Right renal cortex interstitium (tissue), 3 donors: ENCODE measurements at regions not wholly inside any gene's neighbourhood (a gene's known extent, or its start where the extent isn't known, plus 50 kb on each side); places are given as distances from the start of the nearest gene placed in this dataset.
"Not testable (repeated sequence)": the region's sequence is repeated elsewhere in the genome, so short reads cannot be mapped to it uniquely, and the experiment has no call there.

ENCODE experiments used
- DNase-seq, 3 donors: peaks; one replicate each; pipeline ENCODE4 v3.0.0-alpha.2; 2013; ENCODE audit warnings: low read depth in 3 of 3, low spot score in 2 of 3

DNA sequence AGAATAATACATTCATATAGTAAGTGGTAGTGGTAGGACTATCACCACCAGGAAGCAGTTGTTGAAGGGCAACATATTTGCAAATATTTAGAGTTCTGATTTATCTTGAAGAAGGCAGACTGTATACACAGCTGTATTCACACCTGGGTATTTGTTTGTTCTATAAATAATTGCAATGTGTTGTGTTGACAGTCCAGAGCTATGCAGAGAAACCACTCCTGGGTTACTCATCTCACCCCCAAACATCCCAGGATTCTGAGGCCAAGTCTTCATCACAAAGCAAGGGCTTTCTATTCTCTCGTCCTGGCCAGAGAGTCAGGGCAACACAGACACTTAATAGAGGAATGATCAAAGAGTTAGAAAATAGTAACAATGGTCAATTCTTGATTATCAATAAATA, 102.1 kb upstream of the FAT3 start:
- no peak for DNase-seq

DNA sequence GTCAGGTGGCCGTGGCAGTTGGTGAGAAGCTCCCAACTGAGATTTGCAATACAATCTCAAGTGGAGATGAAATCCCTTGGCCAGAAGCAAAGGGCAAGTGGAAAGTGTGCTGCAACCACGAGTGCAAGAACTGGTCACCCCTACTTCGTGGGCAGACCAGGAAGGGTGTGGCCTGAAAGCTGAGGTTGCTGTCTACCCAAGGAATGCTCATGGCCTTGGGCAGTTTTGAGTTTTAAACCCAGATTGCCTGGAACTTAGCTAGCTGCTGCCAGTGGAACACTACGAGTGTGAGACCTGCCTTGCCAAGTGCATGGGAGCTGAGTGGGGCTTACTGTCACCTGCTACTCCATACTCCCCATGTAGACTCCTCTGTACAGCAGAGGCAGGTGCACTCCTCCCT, 113.3 kb upstream of the FAT3 start:
- no peak for DNase-seq

- DNase-seq, result no peak
Measured at GRCh38 chr11:92109466-92109865, 115.2 kb upstream of the FAT3 start.

- DNase-seq, result no peak
Measured at GRCh38 chr11:92107331-92107730, 117.3 kb upstream of the FAT3 start.

DNA sequence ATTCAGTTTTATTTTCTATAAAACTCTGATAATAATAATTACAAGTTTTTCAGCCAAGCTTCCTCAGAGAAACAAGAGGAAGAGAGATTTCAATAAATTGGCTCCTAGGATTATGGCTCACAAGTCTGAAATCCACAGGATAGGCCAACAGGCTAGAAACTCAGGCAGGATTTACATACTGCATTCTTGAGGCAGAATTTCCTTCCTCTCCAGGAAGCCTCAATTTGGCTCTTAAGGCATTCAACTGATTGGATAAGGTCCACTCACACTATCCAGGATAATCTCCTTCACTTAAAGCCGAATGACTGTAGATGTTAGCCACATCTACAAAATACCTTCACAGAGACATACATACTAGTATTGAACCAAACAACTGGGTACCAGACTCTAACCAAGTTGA, 120.3 kb upstream of the FAT3 start:
- DNase-seq, result no peak

DNA sequence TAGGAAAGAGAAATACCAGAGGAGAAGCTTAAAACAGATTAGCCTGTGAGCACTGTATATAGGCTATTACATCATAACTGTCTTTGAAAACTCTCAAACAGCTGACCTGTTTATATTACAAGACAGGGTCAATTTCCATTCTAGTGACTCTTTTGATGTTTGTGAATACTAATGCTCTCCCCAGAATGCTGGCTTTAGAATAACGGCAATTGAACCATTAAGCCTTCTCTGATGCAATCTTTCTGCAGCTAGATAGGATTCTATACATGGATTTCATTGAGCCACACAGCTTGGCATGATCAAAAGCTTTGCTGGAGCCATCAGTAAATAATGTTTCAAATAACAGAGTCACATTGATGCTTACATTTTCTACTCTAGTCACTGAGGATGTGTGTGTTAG, 122.7 kb upstream of the FAT3 start:
- DNase-seq, result no peak

DNA sequence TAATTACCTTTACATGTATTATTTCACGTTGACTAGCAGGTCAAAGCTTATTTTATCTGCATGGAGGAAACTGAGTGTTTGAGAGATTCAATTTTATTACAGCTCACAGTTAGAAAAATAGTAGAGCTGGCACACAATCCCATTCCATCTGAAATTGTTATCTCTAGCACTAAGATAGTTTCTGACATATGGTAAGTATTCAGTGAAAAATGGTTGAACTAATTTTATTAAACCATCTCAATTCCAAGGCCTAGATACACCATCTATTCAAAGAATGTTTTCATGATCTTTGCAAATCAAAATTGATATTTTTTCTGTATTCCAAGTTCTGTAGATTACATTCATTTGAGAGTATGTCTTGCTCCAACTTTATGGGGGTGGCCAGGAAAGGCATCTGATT, 125.4 kb upstream of the FAT3 start:
- DNase-seq, result no peak

GRCh38 chr11:92098172-92098571, 126.4 kb upstream of the FAT3 start:
- DNase-seq, result no peak

DNA sequence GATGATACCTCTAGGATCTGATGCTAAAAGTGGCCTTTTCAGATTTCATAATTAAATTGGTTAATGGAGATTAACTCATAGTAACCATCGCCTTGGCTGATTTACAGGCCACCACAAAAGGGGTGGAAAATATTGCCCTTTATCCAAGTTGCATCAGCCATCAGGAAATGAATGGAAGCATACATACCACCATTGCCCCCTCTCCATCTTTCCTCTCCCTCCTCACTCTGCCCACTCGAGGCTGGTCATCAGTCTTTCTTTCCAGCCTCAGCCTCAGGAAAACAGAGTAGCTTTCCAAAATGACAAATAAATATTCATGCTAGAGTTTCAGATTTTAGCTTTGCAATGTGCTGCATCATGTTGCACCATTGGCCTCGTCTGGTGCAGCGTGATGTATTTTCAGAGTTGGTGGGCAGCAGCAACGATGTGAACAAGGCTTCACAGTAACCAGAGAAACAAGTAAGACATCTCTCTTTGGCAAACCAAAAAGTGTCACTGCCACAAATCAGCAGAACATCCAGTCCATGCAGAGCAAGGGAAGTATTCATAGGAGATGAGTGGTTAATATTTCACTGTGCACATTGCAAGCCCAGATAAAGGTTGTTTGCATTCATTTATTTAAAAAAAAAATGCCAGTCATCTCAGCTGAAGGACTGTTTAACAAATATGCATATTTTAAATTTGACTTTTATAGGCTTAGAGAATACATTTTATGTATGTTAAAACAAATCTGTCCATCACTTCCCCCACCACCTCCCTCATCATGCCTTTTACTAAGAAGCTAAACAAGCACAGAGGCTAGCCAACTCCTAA, 136.7 kb upstream of the FAT3 start:
- DNase-seq, result no peak

DNA sequence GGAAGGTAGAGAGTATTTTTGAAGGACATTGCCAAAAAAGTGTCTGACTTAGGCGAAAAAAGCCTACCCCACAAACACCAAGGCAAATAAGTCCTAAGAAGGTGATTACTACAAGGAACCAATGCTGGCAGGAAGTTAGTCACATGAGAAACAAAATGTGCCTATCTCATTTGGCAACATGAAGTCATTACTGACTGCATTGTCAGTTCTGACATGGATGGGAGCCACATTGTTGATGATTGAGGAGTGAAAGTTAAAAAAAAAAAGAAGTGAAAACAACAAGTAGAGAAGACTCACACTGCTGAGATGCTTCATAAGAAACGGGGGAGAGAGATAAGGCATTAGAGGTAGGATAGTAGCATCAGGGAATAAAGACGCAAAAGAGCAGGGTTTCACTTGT, 141.5 kb upstream of the FAT3 start:
- DNase-seq, result no peak

GRCh38 chr11:92082652-92083051, 142.0 kb upstream of the FAT3 start:
- no peak for DNase-seq

- DNase-seq, result not testable (repeated sequence)
Measured at GRCh38 chr11:92074498-92074897, 150.1 kb upstream of the FAT3 start.

DNA sequence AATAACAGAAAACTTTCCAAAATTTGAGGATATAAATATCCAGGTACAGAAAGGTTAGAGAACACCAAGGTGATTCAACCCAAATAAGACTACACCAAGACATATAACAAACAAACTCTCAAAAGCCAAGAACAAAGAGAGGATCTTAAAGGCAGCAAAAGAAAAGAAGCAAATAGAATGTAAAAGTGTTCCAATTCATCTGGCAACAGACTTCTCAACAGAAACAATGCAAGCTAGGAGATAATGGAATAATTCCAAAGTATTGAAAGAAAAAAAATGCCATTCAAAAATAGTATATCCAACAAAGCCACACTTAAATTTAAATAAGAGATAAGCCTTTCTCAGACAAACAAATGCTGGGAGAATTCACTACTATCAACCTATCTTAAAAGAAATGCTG, 153.0 kb upstream of the FAT3 start:
- no peak for DNase-seq

DNA sequence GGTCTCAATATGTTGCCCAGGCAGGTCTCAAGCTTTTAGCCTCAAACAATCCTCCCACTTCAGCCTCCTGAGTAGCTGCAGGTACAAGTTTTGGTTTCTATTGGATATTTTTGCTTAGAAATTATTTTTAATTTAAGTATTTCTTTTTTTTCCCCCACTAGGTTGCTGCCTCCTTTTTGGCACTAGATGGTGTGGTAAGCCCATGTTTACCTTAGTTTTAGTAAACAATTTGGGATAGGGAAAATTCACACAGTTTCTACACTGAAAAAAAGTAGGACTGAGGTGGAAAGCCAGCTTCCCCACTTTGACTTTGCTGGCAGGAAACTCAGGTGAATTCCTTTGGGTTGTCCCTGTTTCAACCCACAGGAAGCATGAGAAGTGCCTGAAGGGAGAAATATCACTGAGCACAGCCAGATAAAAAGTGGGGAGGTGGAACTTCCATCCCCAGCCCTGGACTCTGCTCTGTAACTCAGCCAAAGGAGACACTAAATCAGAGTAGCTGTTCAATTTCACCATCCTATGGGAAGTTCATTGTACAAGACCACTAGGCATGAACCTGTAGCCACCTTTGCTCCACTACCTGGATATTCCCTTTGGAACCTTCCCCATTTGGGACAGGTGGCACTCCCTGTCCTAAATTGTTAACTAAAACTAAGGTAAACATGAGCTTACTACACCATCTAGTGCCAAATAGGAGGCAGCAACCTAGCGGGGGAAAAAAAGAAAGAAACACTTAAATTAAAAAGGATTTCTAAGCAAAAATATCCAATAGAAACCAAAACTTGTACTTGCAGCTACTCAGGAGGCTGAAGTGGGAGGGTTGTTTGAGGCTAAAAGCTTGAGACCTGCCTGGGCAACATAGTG, 154.4 kb upstream of the FAT3 start:
- DNase-seq, result no peak

- DNase-seq, result no peak
Measured at GRCh38 chr11:92067016-92067415, 157.6 kb upstream of the FAT3 start.

GRCh38 chr11:92061456-92062062, 163.1 kb upstream of the FAT3 start:
- no peak for DNase-seq

DNA sequence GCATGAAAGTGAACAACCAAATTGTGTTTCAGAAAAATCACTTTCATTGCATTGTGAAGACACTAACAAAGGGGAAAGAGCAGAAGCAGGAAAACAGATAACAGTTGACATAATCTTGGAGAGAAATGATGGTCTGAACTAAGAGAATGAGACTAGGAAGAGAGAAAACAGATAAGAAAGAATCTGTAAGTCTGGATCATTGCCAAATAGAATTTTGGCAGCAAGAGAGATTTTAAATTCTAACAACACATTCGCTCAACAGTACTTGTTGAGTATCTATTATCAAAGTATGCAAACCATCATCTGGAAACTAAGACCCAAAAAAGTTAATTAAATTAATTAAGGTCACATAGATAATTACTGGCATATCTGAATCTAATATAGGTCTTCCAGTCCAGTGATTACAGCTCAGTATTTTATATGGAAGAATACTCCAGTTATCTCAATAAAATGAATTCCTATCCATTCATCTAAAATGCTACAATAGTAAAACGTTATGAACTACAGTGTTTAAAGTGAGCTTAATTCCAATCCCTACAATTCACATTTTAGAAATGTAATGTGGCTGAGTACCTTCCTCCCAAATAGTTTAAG, 166.7 kb upstream of the FAT3 start:
- no peak for DNase-seq

- DNase-seq, result no peak
Measured at GRCh38 chr11:92053216-92053615, 171.4 kb upstream of the FAT3 start.

- DNase-seq, result no peak
Measured at GRCh38 chr11:92050305-92050704, 174.3 kb upstream of the FAT3 start.

DNA sequence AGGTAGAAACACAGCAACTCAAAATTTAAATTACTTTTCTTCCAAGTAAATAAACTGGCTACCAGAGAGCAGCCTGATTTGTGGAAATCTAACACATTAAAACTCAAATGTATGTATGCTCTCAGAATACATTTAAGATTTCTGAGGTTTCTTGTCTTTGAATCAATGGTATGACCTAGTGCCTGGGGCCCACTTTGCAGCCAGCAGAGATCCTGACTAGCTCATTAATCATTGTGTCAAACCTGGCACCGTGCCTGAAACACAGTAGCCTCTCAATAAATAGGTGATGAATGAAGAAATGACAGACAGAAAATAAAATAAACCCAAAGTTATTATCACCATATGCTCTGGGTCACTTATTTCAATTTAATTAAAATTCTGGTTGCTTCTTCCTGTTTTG, 176.2 kb upstream of the FAT3 start:
- DNase-seq, result no peak

GRCh38 chr11:92046103-92046502, 178.5 kb upstream of the FAT3 start:
- DNase-seq, result no peak
